DMS79 treated with DMSO at 0.1 percent for 48 hours (cell line): ENCODE measurements at regions not wholly inside any gene's neighbourhood (a gene's known extent, or its start where the extent isn't known, plus 50 kb on each side); places are given as distances from the start of the nearest gene placed in this dataset.
"Not testable (repeated sequence)": the region's sequence is repeated elsewhere in the genome, so short reads cannot be mapped to it uniquely, and the experiment has no call there.

Experiments
- DNase-seq: peaks from one replicate; lab custom pipeline; 2025; lab: John Stamatoyannopoulos, UW

- DNase-seq = no peak
Observed at GRCh38 chr12:105524961-105525360, 194.5 kb downstream of the C12orf75 start.

- no peak for DNase-seq
Observed at GRCh38 chr12:105534068-105534467, 203.6 kb downstream of the C12orf75 start.

- DNase-seq = not testable (repeated sequence)
Observed at GRCh38 chr12:105535033-105535432, 204.5 kb downstream of the C12orf75 start.

GRCh38 chr12:105538880-105539279 is 208.4 kb downstream of the C12orf75 start:
- no peak for DNase-seq

- DNase-seq = no peak
Observed at GRCh38 chr12:105539735-105540134, 209.2 kb downstream of the C12orf75 start.

- DNase-seq = no peak
Observed at GRCh38 chr12:105547786-105548185, 217.3 kb downstream of the C12orf75 start.

- no peak for DNase-seq
Observed at GRCh38 chr12:105548626-105549025, 218.1 kb downstream of the C12orf75 start.

GRCh38 chr12:105552056-105552455 is 221.6 kb downstream of the C12orf75 start:
- no peak for DNase-seq

GRCh38 chr12:105554223-105554678 is 223.8 kb downstream of the C12orf75 start:
- no peak for DNase-seq

GRCh38 chr12:105554856-105555255 is 224.4 kb downstream of the C12orf75 start:
- DNase-seq = no peak

GRCh38 chr12:105555556-105556295 is 225.2 kb downstream of the C12orf75 start:
- DNase-seq = no peak

- no peak for DNase-seq
Observed at GRCh38 chr12:105559310-105559709, 228.8 kb downstream of the C12orf75 start.

- DNase-seq = peak; percentile 93
Observed at GRCh38 chr12:105561546-105562198, 231.2 kb downstream of the C12orf75 start.

- peak; percentile 93 for DNase-seq
Observed at GRCh38 chr12:105562199-105562971, 231.9 kb downstream of the C12orf75 start.

- DNase-seq = no peak
Observed at GRCh38 chr12:105567061-105567460, 236.6 kb downstream of the C12orf75 start.

GRCh38 chr12:105569886-105570285 is 239.4 kb downstream of the C12orf75 start:
- peak; percentile 56 for DNase-seq

- DNase-seq = no peak
Observed at GRCh38 chr12:105570944-105571343, 240.5 kb downstream of the C12orf75 start.

GRCh38 chr12:105573574-105573973 is 243.1 kb downstream of the C12orf75 start:
- DNase-seq = no peak

GRCh38 chr12:105574056-105574715 is 243.7 kb downstream of the C12orf75 start:
- peak; percentile 19 for DNase-seq

GRCh38 chr12:105575235-105575634 is 244.7 kb downstream of the C12orf75 start:
- no peak for DNase-seq

- DNase-seq = no peak
Observed at GRCh38 chr12:105576261-105576660, 245.8 kb downstream of the C12orf75 start.

- peak; percentile 22 for DNase-seq
Observed at GRCh38 chr12:105580821-105581352, 250.4 kb downstream of the C12orf75 start.
